ENCODE measurements at regions not wholly inside any gene's neighbourhood (a gene's known extent, or its start where the extent isn't known, plus 50 kb on each side); places are given as distances from the start of the nearest gene placed in this dataset.

- DNase-seq (ENCODE audit: low read depth), result no peak
These were observed 62.8 kb upstream of the EPB41L1 start for GRCh38 chr20:36091561-36092397.

GRCh38 chr20:36092398-36093024 lies 62.0 kb upstream of the EPB41L1 start:
- peak overlapping the region; percentile 60 for H3K4me3 ChIP-seq (ENCODE audit: low read depth, low read length)
- no peak for TF ChIP-seq CTCF (IDR thresholded peaks at IDR 0.05; ENCODE audit: low read depth, low read length, missing control alignments)
- no peak for DNase-seq (ENCODE audit: low read depth)
- in situ Hi-C loops (cut with HindIII; ENCODE audit: low sequenced_read_pairs), result no loop called here

More at GRCh38 chr20:36091561-36092397, 62.8 kb upstream of the EPB41L1 start:
- no peak for TF ChIP-seq CTCF (IDR thresholded peaks at IDR 0.05; ENCODE audit: low read depth, low read length, missing control alignments)
- in situ Hi-C loops (cut with HindIII; ENCODE audit: low sequenced_read_pairs), result no loop called here
- H3K4me3 ChIP-seq (ENCODE audit: low read depth, low read length), result peak overlapping the region; percentile 34

- TF ChIP-seq CTCF (IDR thresholded peaks at IDR 0.05; ENCODE audit: low read depth, low read length, missing control alignments), result no peak
- in situ Hi-C loops (cut with HindIII; ENCODE audit: low sequenced_read_pairs), result no loop called here
- DNase-seq (ENCODE audit: low read depth), result no peak
- H3K4me3 ChIP-seq (ENCODE audit: low read depth, low read length), result peak overlapping the region; percentile 60
These were observed 61.3 kb upstream of the EPB41L1 start for GRCh38 chr20:36093025-36093803.

- in situ Hi-C loops (cut with HindIII; ENCODE audit: low sequenced_read_pairs), result no loop called here
- no peak for DNase-seq (ENCODE audit: low read depth)
- peak overlapping the region; percentile 60 for H3K4me3 ChIP-seq (ENCODE audit: low read depth, low read length)
- no peak for TF ChIP-seq CTCF (IDR thresholded peaks at IDR 0.05; ENCODE audit: low read depth, low read length, missing control alignments)
These were observed 60.8 kb upstream of the EPB41L1 start for GRCh38 chr20:36093804-36094145.

- in situ Hi-C loops (cut with HindIII; ENCODE audit: low sequenced_read_pairs), result no loop called here
- H3K4me3 ChIP-seq (ENCODE audit: low read depth, low read length), result no peak overlapping the region
- no peak for DNase-seq (ENCODE audit: low read depth)
- TF ChIP-seq CTCF (IDR thresholded peaks at IDR 0.05; ENCODE audit: low read depth, low read length, missing control alignments), result no peak
These were observed 60.0 kb upstream of the EPB41L1 start for GRCh38 chr20:36094497-36094896.

GRCh38 chr20:36096435-36096834 lies 58.1 kb upstream of the EPB41L1 start:
- TF ChIP-seq CTCF (IDR thresholded peaks at IDR 0.05; ENCODE audit: low read depth, low read length, missing control alignments), result no peak
- no peak overlapping the region for H3K4me3 ChIP-seq (ENCODE audit: low read depth, low read length)
- no peak for DNase-seq (ENCODE audit: low read depth)
- in situ Hi-C loops (cut with HindIII; ENCODE audit: low sequenced_read_pairs), result no loop called here

Data from astrocyte of the cerebellum (primary cell).